ENCODE measurements at regions not wholly inside any gene's neighbourhood (a gene's known extent, or its start where the extent isn't known, plus 50 kb on each side); places are given as distances from the start of the nearest gene placed in this dataset.

- TF ChIP-seq CTCF (IDR thresholded peaks at IDR 0.05 in 4 of 5, conservative IDR thresholded peaks at IDR 0.05 in 1 of 5) (no peak), POLR2A (IDR thresholded peaks at IDR 0.05) (no peak)
These were observed 927.8 kb upstream of the NRXN1 start for GRCh38 chr2:51959696-51960095.

Data from gastrocnemius medialis (tissue), 4 donors.